Neutrophil (primary cell): ENCODE measurements at regions not wholly inside any gene's neighbourhood (a gene's known extent, or its start where the extent isn't known, plus 50 kb on each side); places are given as distances from the start of the nearest gene placed in this dataset.

Source experiments
- H3K27ac ChIP-seq: fragments of 200-600 bp; sonication (generic); 2 replicates; pipeline ENCODE4 v1.5.1; 2016; ENCODE audit warnings: mild to moderate bottlenecking, moderate library complexity
- H3K27me3 ChIP-seq: fragments of 200-600 bp; sonication (generic); 2 replicates; pipeline ENCODE4 v1.6.0; 2016; ENCODE audit warnings: mild to moderate bottlenecking
- H3K36me3 ChIP-seq: fragments of 200-600 bp; sonication (generic); 2 replicates; pipeline ENCODE4 v1.5.1; 2017
- H3K4me1 ChIP-seq, 2 experiments: fragments of 200-600 bp in 1 of 2; sonication (generic) in 1 of 2; 1 replicate in 1 of 2; 2 replicates in 1 of 2; pipeline versions ENCODE4 v1.5.1 to v1.6.1; 2013 to 2016; ENCODE audit warnings: low read depth in 1 of 2, low read length in 1 of 2, mild to moderate bottlenecking in 1 of 2, moderate library complexity in 1 of 2; ENCODE audit not compliant: control insufficient read depth in 1 of 2, insufficient read depth in 1 of 2
- H3K4me3 ChIP-seq, 2 experiments: fragments of 200-600 bp in 1 of 2; sonication (generic) in 1 of 2; 1 replicate in 1 of 2; 2 replicates in 1 of 2; pipeline ENCODE4 v1.5.1; 2013 to 2016; ENCODE audit warnings: low read depth in 1 of 2, low read length in 1 of 2, mild to moderate bottlenecking in 1 of 2, moderate library complexity in 1 of 2
- H3K9me3 ChIP-seq: fragments of 200-600 bp; sonication (generic); 2 replicates; pipeline ENCODE4 v1.5.1; 2016
- CTCF ChIP-seq: fragments of 200-600 bp; sonication (generic); IDR thresholded peaks from 2 replicates; pipeline ENCODE4 v1.5.1; 2016; ENCODE audit warnings: antibody characterized with exemption

- TF ChIP-seq CTCF = no peak
- Histone ChIP-seq H3K36me3 (no peaks in the 10 kb centered on the region), H3K4me3 (no peak overlapping the region), H3K27me3 (no peaks in the 10 kb centered on the region), H3K27ac (no peak overlapping the region), H3K4me1 (no peaks in the 10 kb centered on the region), H3K9me3 (no peaks in the 10 kb centered on the region)
Observed at GRCh38 chr5:17361331-17361730, 136.7 kb upstream of the TAF11L2 start.

GRCh38 chr5:17364987-17365810, 132.8 kb upstream of the TAF11L2 start:
- TF ChIP-seq CTCF = no peak
- Histone ChIP-seq H3K9me3 (no peaks in the 10 kb centered on the region), H3K36me3 (no peaks in the 10 kb centered on the region), H3K4me1 (no peaks in the 10 kb centered on the region), H3K27ac (no peak overlapping the region), H3K27me3 (no peaks in the 10 kb centered on the region), H3K4me3 (no peak overlapping the region)

- H3K36me3 ChIP-seq = no peaks in the 10 kb centered on the region
- no peaks in the 10 kb centered on the region for H3K4me1 ChIP-seq
- no peaks in the 10 kb centered on the region for H3K27me3 ChIP-seq
- H3K9me3 ChIP-seq = no peaks in the 10 kb centered on the region
- TF ChIP-seq CTCF = no peak
- H3K4me3 ChIP-seq = no peak overlapping the region
- H3K27ac ChIP-seq = no peak overlapping the region
Observed at GRCh38 chr5:17365811-17366138, 132.3 kb upstream of the TAF11L2 start.

- Histone ChIP-seq H3K36me3 (no peaks in the 10 kb centered on the region), H3K4me1 (no peaks in the 10 kb centered on the region), H3K4me3 (no peak overlapping the region), H3K27me3 (no peaks in the 10 kb centered on the region), H3K9me3 (no peaks in the 10 kb centered on the region), H3K27ac (no peak overlapping the region)
- TF ChIP-seq CTCF = no peak
Observed at GRCh38 chr5:17367256-17367840, 130.7 kb upstream of the TAF11L2 start.

- Histone ChIP-seq H3K36me3 (no peaks in the 10 kb centered on the region), H3K27me3 (no peaks in the 10 kb centered on the region), H3K27ac (no peak overlapping the region), H3K4me1 (no peaks in the 10 kb centered on the region), H3K9me3 (no peaks in the 10 kb centered on the region), H3K4me3 (no peak overlapping the region)
- no peak for TF ChIP-seq CTCF
Observed at GRCh38 chr5:17370651-17371050, 127.4 kb upstream of the TAF11L2 start.
